LNCaP clone FGC (cell line): ENCODE measurements at regions not wholly inside any gene's neighbourhood (a gene's known extent, or its start where the extent isn't known, plus 50 kb on each side); places are given as distances from the start of the nearest gene placed in this dataset.
"Not testable (repeated sequence)": the region's sequence is repeated elsewhere in the genome, so short reads cannot be mapped to it uniquely, and the experiment has no call there.

Experiments used
- DNase-seq: peaks from one replicate; pipeline ENCODE4 v3.0.0-alpha.2; 2011; ENCODE audit warnings: low read depth
- H3K4me3 ChIP-seq: 2 replicates; pipeline ENCODE4 v1.5.1; 2011; ENCODE audit warnings: mild to moderate bottlenecking, low read depth, low read length, control low read depth
- CTCF ChIP-seq: IDR thresholded peaks from 2 replicates; pipeline ENCODE4 v1.5.1; 2012; ENCODE audit warnings: mild to moderate bottlenecking; ENCODE audit not compliant: control insufficient read depth, insufficient read depth; ENCODE audit errors: extremely low read depth

DNA sequence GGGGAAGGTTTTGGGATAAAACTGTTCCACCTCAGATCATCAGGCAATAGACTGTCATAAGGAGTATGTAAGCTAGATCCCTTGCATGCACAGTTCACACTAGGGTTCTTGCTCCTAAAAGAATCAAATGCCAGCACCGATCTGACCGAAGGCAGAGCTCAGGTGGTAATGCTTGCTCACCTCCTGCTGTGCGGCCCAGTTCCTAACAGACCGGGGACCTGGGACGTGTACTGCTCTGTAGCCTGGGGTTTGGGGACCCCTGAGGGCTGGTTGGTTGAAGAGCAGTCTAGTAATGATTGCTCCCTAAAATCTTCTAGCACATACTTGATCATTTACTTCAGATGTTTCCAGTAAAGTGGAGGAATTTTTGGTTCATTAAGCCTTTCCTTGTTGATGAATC is 173.1 kb upstream of the SLIT2 start:
- DNase-seq, result no peak
- H3K4me3 ChIP-seq, result no peak overlapping the region
- TF ChIP-seq CTCF, result no peak

DNA sequence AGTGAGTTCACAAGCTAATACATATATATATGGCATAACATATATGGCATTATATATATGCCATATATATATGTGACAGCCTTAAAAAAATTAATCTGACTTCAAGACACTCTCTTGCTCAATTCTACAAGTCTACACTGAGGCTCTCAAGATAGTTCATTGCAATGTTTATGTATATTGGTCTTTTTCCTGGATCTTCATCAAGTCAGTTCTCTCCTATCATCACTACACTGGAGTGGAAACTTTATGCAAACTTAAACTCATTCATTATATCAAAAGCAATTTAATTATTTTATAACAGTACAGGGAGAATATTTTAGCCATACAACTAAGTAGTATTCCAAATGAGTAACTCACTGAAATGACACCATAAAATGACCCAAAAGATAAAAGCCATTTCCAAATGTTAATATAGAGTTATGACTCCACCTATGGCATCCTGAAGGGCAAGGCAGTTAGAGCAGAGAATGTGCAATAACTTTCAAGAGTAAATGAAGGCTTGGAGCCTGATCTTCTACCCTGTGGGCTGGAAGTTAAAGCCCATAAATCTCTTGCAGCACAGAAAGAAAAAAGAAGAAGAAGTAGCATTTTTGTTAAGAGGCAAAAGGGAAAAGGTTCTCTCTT is 176.3 kb upstream of the SLIT2 start:
- DNase-seq, result no peak
- H3K4me3 ChIP-seq, result no peak overlapping the region

GRCh38 chr4:20074450-20074849 is 177.3 kb upstream of the SLIT2 start:
- no peak for TF ChIP-seq CTCF
- peak; percentile 25 for DNase-seq
- H3K4me3 ChIP-seq, result no peak overlapping the region

More for the DNA sequence above, 176.3 kb upstream of the SLIT2 start:
- peak; percentile 31; the same call in 1 of the 2 replicates for TF ChIP-seq CTCF

DNA sequence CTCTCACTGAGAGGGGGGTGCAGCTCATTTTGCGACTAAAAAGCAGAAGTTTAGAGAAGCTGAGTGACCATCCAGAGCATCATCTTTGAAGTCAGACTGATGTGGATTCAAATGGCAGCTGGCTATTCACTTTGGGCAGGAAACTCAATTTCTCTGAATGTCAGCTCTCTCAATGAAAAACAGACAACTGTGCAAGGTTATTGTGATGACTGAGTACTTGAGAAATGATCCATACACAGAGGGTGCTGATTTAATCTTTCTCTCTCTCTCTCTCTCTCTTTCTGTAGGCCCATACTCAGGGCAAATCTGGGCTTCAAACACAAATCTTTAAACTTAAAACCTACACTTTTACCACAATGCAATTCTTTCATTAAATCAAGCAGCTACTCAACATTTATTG is 185.8 kb upstream of the SLIT2 start:
- no peak for TF ChIP-seq CTCF
- no peak for DNase-seq

DNA sequence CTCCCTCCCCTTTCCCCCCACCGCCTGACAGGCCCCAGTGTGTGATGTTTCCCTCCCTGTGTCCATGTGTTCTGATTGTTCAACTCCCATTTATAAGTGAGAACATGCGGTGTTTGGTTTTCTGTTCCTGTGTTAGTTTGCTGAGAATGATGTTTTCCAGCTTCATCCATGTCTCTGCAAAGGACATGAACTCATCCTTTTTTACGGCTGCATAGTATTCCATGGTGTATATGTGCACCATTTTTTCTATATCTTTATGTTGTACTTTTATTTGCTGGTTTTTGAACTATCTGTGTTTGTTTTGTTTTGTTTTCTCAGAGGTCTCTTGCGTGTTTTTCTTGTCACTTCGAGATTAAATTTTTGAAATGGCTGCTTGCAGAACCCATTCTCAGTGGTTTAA is 188.8 kb upstream of the SLIT2 start:
- H3K4me3 ChIP-seq, DNase-seq: not testable (repeated sequence)

More for the DNA sequence above, 185.8 kb upstream of the SLIT2 start:
- H3K4me3 ChIP-seq, result no peak overlapping the region

DNA sequence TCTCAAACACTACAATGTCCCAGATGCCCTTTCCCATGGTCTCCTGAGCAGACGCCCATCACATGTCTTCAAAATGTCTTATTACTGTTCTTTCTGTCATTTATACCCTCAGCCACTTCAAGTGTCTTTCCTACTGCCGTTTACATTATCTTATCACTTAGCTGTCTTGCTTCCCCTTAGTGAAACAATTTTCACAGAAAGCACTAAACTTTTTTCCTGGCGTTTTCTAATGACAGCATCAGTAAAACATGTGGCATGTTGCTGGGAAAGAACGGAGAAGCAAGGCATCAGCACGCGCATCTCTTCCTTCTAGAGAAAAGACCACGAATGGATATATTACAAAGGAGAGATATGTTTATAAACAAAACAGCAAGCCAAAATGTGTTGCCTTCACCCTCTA is 189.7 kb upstream of the SLIT2 start:
- H3K4me3 ChIP-seq, result no peak overlapping the region
- no peak for TF ChIP-seq CTCF
- DNase-seq, result no peak

DNA sequence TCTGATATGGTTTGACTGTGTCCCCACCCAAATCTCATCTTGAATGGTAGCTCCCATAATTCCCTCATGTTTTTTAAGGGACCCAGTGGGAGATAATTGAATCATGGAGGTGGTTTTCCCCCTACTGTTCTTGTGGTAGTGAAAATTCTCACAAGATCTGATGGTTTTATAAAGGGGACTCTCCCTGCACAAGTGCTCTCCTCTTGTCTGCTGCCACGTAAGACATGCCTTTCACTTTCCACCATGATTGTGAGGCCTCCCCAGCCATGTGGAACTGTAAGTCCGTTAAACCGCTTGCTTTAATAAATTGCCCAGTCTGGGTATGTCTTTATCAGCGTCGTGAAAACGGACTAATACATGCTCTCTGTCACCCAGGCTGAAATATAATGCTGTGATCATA is 200.9 kb upstream of the SLIT2 start:
- no peak for TF ChIP-seq CTCF
- DNase-seq, result no peak
- H3K4me3 ChIP-seq, result no peak overlapping the region

GRCh38 chr4:20049889-20050288 is 201.8 kb upstream of the SLIT2 start:
- no peak for TF ChIP-seq CTCF
- DNase-seq, result no peak

More at GRCh38 chr4:20049889-20050288, 201.8 kb upstream of the SLIT2 start:
- H3K4me3 ChIP-seq, result no peak overlapping the region
